ENCODE measurements at regions not wholly inside any gene's neighbourhood (a gene's known extent, or its start where the extent isn't known, plus 50 kb on each side); places are given as distances from the start of the nearest gene placed in this dataset.

DNA sequence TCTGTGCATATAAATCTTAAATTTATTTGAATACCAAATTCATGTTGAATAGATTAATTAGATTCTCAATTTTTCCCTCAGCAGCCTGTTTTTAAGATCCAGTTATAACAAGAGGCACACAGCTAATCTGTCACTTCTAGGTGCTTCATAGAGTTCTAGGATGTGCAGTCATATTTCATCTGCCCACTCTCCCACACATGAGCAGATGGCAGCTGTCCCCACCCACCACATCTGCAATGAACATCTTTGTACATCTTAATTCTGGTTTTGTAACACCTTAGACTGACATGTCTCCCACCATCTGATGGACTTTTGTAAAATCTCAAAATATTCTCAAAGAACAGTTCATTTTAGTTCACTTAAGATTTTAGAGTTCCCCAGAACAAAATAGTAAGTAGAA is 250.8 kb upstream of the ST6GAL2 start:
- TF ChIP-seq GATA3 (IDR thresholded peaks at IDR 0.05; ENCODE audit: low read depth, low read length) (no peak), GATA2 (IDR thresholded peaks at IDR 0.05; ENCODE audit: low read depth, low read length) (no peak)

Data from SH-SY5Y (cell line).